ENCODE measurements at regions not wholly inside any gene's neighbourhood (a gene's known extent, or its start where the extent isn't known, plus 50 kb on each side); places are given as distances from the start of the nearest gene placed in this dataset.

GRCh38 chr13:22461854-22462490 is 718.8 kb upstream of the SGCG start:
- no peak for DNase-seq

GRCh38 chr13:22463089-22463488 is 717.7 kb upstream of the SGCG start:
- no peak for DNase-seq

- no peak for DNase-seq
Observed at GRCh38 chr13:22468045-22468444, 712.7 kb upstream of the SGCG start.

GRCh38 chr13:22468824-22469223 is 712.0 kb upstream of the SGCG start:
- DNase-seq: no peak

GRCh38 chr13:22469452-22469851 is 711.3 kb upstream of the SGCG start:
- DNase-seq: no peak

- no peak for DNase-seq
Observed at GRCh38 chr13:22470075-22470474, 710.7 kb upstream of the SGCG start.

- DNase-seq: no peak
Observed at GRCh38 chr13:22482496-22483000, 698.2 kb upstream of the SGCG start.

- no peak for DNase-seq
Observed at GRCh38 chr13:22483276-22483675, 697.5 kb upstream of the SGCG start.

- no peak for DNase-seq
Observed at GRCh38 chr13:22486490-22486889, 694.3 kb upstream of the SGCG start.

- no peak for DNase-seq
Observed at GRCh38 chr13:22487932-22488331, 692.8 kb upstream of the SGCG start.

GRCh38 chr13:22489771-22490170 is 691.0 kb upstream of the SGCG start:
- DNase-seq: no peak

GRCh38 chr13:22495819-22496218 is 685.0 kb upstream of the SGCG start:
- DNase-seq: no peak

GRCh38 chr13:22496803-22497508 is 683.8 kb upstream of the SGCG start:
- no peak for DNase-seq

GRCh38 chr13:22497991-22498780 is 682.6 kb upstream of the SGCG start:
- DNase-seq: no peak

- DNase-seq: no peak
Observed at GRCh38 chr13:22499919-22500318, 680.9 kb upstream of the SGCG start.

- DNase-seq: no peak
Observed at GRCh38 chr13:22505489-22505888, 675.3 kb upstream of the SGCG start.

GRCh38 chr13:22506096-22506691 is 674.6 kb upstream of the SGCG start:
- DNase-seq: no peak

- DNase-seq: no peak
Observed at GRCh38 chr13:22517544-22517943, 663.2 kb upstream of the SGCG start.

- DNase-seq: no peak
Observed at GRCh38 chr13:22536851-22537250, 643.9 kb upstream of the SGCG start.

GRCh38 chr13:22538400-22538799 is 642.4 kb upstream of the SGCG start:
- DNase-seq: no peak

- no peak for DNase-seq
Observed at GRCh38 chr13:22549126-22549525, 631.7 kb upstream of the SGCG start.

GRCh38 chr13:22561581-22561980 is 619.2 kb upstream of the SGCG start:
- no peak for DNase-seq

GRCh38 chr13:22562116-22562515 is 618.7 kb upstream of the SGCG start:
- DNase-seq: no peak

Measured in right hindlimb (tissue), 1 donor.